Mesenchymal stem cell (in vitro differentiated cells and primary cell): ENCODE measurements at regions not wholly inside any gene's neighbourhood (a gene's known extent, or its start where the extent isn't known, plus 50 kb on each side); places are given as distances from the start of the nearest gene placed in this dataset.

Experiments used
- DNase-seq: peaks from one replicate; pipeline ENCODE4 v3.0.0-alpha.2; 2013
- H2AFZ ChIP-seq: one replicate; pipeline ENCODE4 v1.6.1; 2013; ENCODE audit warnings: low read depth, mild to moderate bottlenecking, control low read depth, inconsistent platforms, low read length, moderate library complexity
- H2AK5ac ChIP-seq: 2 replicates; pipeline ENCODE4 v1.6.1; 2013; ENCODE audit warnings: low read length, moderate library complexity, mild to moderate bottlenecking, inconsistent platforms; ENCODE audit not compliant: severe bottlenecking
- H2BK120ac ChIP-seq: one replicate; pipeline ENCODE4 v1.6.1; 2013; ENCODE audit warnings: low read depth, mild to moderate bottlenecking, inconsistent platforms, low read length, moderate library complexity
- H2BK12ac ChIP-seq, 2 experiments: one replicate each; pipeline ENCODE4 v1.6.1; 2013; ENCODE audit warnings: inconsistent platforms in 2 of 2, low read length in 2 of 2, mild to moderate bottlenecking in 2 of 2, moderate library complexity in 2 of 2, control low read depth in 1 of 2
- H2BK15ac ChIP-seq: one replicate; pipeline ENCODE4 v1.6.1; 2013; ENCODE audit warnings: mild to moderate bottlenecking, low read depth, inconsistent platforms; ENCODE audit not compliant: poor library complexity, severe bottlenecking
- H2BK5ac ChIP-seq: 2 replicates; pipeline ENCODE4 v1.6.1; 2013; ENCODE audit warnings: low read depth, mild to moderate bottlenecking, low read length, control low read depth, inconsistent platforms; ENCODE audit not compliant: poor library complexity, severe bottlenecking
- H3K14ac ChIP-seq, 2 experiments: one replicate each; pipeline ENCODE4 v1.6.1; 2013; ENCODE audit warnings: inconsistent platforms in 2 of 2, low read length in 2 of 2, control low read depth in 1 of 2, mild to moderate bottlenecking in 1 of 2, moderate library complexity in 1 of 2
- H3K18ac ChIP-seq, 2 experiments: one replicate each; pipeline ENCODE4 v1.6.1; 2013; ENCODE audit warnings: inconsistent platforms in 2 of 2, low read length in 2 of 2, control low read depth in 1 of 2, low read depth in 1 of 2, mild to moderate bottlenecking in 1 of 2
- H3K23ac ChIP-seq, 2 experiments: one replicate each; pipeline ENCODE4 v1.6.1; 2013; ENCODE audit warnings: inconsistent platforms in 2 of 2, low read length in 2 of 2, mild to moderate bottlenecking in 2 of 2, moderate library complexity in 2 of 2, control low read depth in 1 of 2
- H3K27ac ChIP-seq: 2 replicates; pipeline ENCODE4 v1.5.1; 2013; ENCODE audit warnings: mild to moderate bottlenecking, moderate library complexity, low read length, control low read depth, inconsistent platforms; ENCODE audit not compliant: poor library complexity, severe bottlenecking
- H3K27me3 ChIP-seq, 2 experiments: 2 replicates each; pipeline versions ENCODE4 v1.6.1 to v1.7.0; 2013; ENCODE audit warnings: low read length in 2 of 2, mild to moderate bottlenecking in 2 of 2, moderate library complexity in 2 of 2, control low read depth in 1 of 2, inconsistent platforms in 1 of 2; ENCODE audit not compliant: control insufficient read depth in 1 of 2, insufficient read depth in 1 of 2
- H3K36me3 ChIP-seq, 2 experiments: 2 replicates each; pipeline versions ENCODE4 v1.6.1 to v1.7.0; 2013; ENCODE audit warnings: low read length in 2 of 2, control low read depth in 1 of 2, inconsistent platforms in 1 of 2, low read depth in 1 of 2, mild to moderate bottlenecking in 1 of 2; ENCODE audit not compliant: insufficient read depth in 2 of 2, control insufficient read depth in 1 of 2
- H3K4ac ChIP-seq, 2 experiments: one replicate each; pipeline ENCODE4 v1.6.1; 2013; ENCODE audit warnings: inconsistent platforms in 2 of 2, low read length in 2 of 2, mild to moderate bottlenecking in 2 of 2, moderate library complexity in 2 of 2, control low read depth in 1 of 2, low read depth in 1 of 2
- H3K4me1 ChIP-seq: 2 replicates; pipeline ENCODE4 v1.6.1; 2013; ENCODE audit warnings: low read depth, low read length, control low read depth; ENCODE audit not compliant: control insufficient read depth, insufficient read depth
- H3K4me2 ChIP-seq: 2 replicates; pipeline ENCODE4 v1.6.1; 2013; ENCODE audit warnings: low read length, mild to moderate bottlenecking, inconsistent platforms; ENCODE audit not compliant: poor library complexity, severe bottlenecking
- H3K4me3 ChIP-seq, 2 experiments: 2 replicates each; pipeline versions ENCODE4 v1.5.1 to v1.7.0; 2013; ENCODE audit warnings: low read length in 2 of 2, mild to moderate bottlenecking in 2 of 2, control low read depth in 1 of 2, low read depth in 1 of 2; ENCODE audit not compliant: insufficient read depth in 1 of 2
- H3K79me1 ChIP-seq: replicated peaks from 2 replicates; pipeline ENCODE4 v1.6.1; 2013; ENCODE audit warnings: mild to moderate bottlenecking, control low read depth, low read length, inconsistent platforms; ENCODE audit not compliant: poor library complexity, severe bottlenecking
- H3K9ac ChIP-seq: 2 replicates; pipeline ENCODE4 v1.7.0; 2013; ENCODE audit warnings: mild to moderate bottlenecking, low read length, moderate library complexity
- H3K9me3 ChIP-seq: 2 replicates; pipeline ENCODE4 v1.7.0; 2013; ENCODE audit warnings: mild to moderate bottlenecking, low read length; ENCODE audit not compliant: control insufficient read depth
- H4K8ac ChIP-seq: one replicate; pipeline ENCODE4 v1.6.1; 2013; ENCODE audit warnings: inconsistent platforms, mild to moderate bottlenecking, low read length, moderate library complexity
- H4K91ac ChIP-seq: one replicate; pipeline ENCODE4 v1.6.1; 2013; ENCODE audit warnings: mild to moderate bottlenecking, low read length, inconsistent platforms
- WGBS: methylation state at CpG from one replicate; pipeline ENCODE4 v1.1.7; 2013; ENCODE audit warnings: mixed read lengths; 5-methylcytosine and 5-hydroxymethylcytosine counted together

DNA sequence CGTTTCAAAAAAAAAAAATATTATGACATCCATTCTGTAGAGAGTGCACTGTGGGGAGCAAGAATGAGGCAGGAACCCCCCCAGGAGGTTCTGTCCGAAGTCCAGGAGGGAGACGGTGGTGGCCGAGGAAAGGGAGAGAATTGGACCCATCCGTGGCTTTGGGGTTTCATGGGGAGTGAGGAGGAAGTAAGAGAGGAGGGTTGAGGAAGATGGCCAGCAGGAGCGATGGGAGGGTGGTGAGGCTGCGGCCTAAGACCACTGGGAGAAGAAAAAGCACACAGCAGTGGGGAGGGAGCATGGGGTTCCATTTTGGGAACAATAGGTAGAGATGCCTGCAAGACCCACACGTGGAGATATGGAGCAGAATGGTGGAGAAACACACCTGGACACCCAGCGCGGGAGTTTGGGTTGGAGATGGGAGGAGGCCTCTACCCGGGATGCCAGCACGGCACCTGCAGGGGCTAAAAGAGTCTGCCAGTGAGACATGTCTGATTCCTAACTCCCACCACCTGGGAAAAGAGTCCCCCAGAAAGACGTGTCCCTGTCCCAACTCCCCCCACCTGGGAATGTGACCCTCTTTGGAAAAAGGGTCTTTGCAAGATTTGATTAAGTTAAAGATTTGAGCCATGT, 72.5 kb upstream of the SHANK2 start:
- Histone ChIP-seq H2BK15ac (no peak overlapping the region), H4K91ac (no peak overlapping the region), H2BK120ac (no peak overlapping the region), H3K4me3 (no peak overlapping the region), H3K9ac (no peak overlapping the region), H3K79me1 (no peaks in the 10 kb centered on the region), H3K4ac (no peak overlapping the region), H3K14ac (no peak overlapping the region), H2AFZ (no peak overlapping the region), H3K27me3 (peaks cover 7 to 75% of the 10 kb centered on the region in 2 experiments), H4K8ac (no peak overlapping the region), H3K36me3 (no peaks in the 10 kb centered on the region), H2BK12ac (no peak overlapping the region), H3K4me2 (no peak overlapping the region), H3K4me1 (no peaks in the 10 kb centered on the region), H3K23ac (no peak overlapping the region), H3K9me3 (peaks cover 6% of the 10 kb centered on the region), H2AK5ac (no peak overlapping the region), H2BK5ac (no peak overlapping the region), H3K18ac (no peak overlapping the region), H3K27ac (no peak overlapping the region)
- 91% methylated on average over 12 of the region's 13 CpGs for WGBS
- DNase-seq, result no peak

DNA sequence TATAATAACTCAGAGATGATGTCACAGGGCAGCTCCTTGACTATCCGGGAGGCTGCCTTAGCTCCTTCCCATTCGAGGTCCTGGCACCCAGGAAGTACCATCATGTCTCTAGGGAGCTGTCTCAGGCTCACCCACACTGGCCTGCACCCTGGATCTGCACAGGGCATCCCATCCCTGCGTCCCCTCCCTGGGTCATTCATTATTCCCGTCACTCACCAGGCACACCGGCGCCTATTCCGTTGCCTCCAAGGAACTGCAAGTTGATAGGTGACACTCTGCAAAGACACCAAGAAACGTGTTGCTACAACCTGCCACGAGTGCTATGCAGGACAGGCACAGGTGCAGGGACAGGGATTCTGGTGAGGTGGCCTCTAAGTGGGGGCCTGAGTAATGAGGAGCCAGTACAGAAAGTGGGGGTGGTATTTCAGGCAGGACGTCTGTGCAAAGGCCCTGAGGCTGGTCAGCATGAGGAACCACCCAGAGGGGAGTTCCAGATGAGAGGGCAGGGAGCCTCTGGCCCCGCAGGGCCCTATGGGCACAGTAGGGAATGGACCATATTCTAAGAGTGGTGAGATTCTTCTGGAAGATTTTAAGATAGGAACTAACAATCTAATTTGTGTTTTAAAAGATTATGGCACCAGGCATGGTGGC, 71.6 kb upstream of the SHANK2 start:
- H2BK15ac ChIP-seq, result no peak overlapping the region
- no peak overlapping the region for H3K4me3 ChIP-seq
- no peak overlapping the region for H3K27ac ChIP-seq
- H3K79me1 ChIP-seq, result no peaks in the 10 kb centered on the region
- no peak overlapping the region for H3K23ac ChIP-seq
- H3K4ac ChIP-seq, result no peak overlapping the region
- peaks cover 14% of the 10 kb centered on the region for H3K9me3 ChIP-seq
- H2BK12ac ChIP-seq, result no peak overlapping the region
- no peak overlapping the region for H4K91ac ChIP-seq
- no peak for DNase-seq
- no peaks in the 10 kb centered on the region for H3K4me1 ChIP-seq
- H2AFZ ChIP-seq, result no peak overlapping the region
- WGBS, result 73% methylated on average over 11 of the region's 11 CpGs
- no peak overlapping the region for H2BK5ac ChIP-seq
- no peak overlapping the region for H3K18ac ChIP-seq
- no peak overlapping the region for H3K14ac ChIP-seq
- H2BK120ac ChIP-seq, result no peak overlapping the region
- no peak overlapping the region for H2AK5ac ChIP-seq
- no peak overlapping the region for H3K4me2 ChIP-seq
- no peak overlapping the region for H4K8ac ChIP-seq
- H3K36me3 ChIP-seq, result no peaks in the 10 kb centered on the region
- H3K9ac ChIP-seq, result no peak overlapping the region
- peaks cover 10 to 78% of the 10 kb centered on the region in 2 experiments for H3K27me3 ChIP-seq

DNA sequence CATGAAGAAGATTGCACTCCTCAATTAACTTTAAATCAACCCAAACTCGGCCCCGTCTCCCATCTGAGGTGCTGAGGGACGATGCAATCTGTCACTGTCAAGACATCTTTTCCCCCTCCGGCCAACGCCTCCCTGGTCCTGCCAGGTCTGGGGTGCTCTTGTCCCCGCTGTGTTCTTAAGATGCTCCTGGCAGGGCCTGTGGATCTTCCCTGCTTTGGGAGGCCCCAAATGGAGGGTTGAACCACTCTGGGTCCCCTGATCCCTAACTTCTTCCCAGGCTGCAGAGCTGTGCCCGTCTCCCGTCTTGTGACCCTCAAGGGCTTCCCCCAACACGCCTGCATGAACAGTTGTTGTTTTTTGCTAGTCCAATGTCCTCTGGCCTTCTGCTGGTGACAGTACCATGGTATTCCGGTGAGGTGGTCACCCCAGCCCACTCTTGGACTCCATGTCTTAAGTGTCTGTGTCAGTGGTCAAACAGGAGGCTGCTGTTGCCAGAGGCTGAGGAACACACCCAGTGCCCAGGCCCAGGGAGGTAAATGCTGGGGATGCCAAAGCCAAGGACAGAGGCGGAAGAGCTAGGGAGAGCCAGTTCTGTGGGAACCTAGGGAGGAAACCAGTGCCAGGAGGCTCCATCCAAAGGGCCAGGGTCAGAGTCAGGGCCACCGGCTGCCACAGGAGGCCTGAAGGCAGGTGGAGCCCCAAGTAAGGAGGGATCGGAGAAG, 70.6 kb upstream of the SHANK2 start:
- no peak overlapping the region for H2BK12ac ChIP-seq
- H3K18ac ChIP-seq, result no peak overlapping the region
- no peak overlapping the region for H3K4me3 ChIP-seq
- H2AFZ ChIP-seq, result no peak overlapping the region
- no peak overlapping the region for H3K27ac ChIP-seq
- H3K9ac ChIP-seq, result no peak overlapping the region
- H3K4me2 ChIP-seq, result no peak overlapping the region
- WGBS, result 88% methylated on average over 13 of the region's 13 CpGs
- no peak overlapping the region for H2BK15ac ChIP-seq
- peaks cover 16% of the 10 kb centered on the region for H3K9me3 ChIP-seq
- no peaks in the 10 kb centered on the region for H3K79me1 ChIP-seq
- no peak overlapping the region for H3K4ac ChIP-seq
- no peaks in the 10 kb centered on the region for H3K4me1 ChIP-seq
- no peak overlapping the region for H4K8ac ChIP-seq
- no peak overlapping the region for H4K91ac ChIP-seq
- no peaks in the 10 kb centered on the region for H3K36me3 ChIP-seq
- H3K27me3 ChIP-seq, result peaks cover 10 to 78% of the 10 kb centered on the region in 2 experiments
- no peak for DNase-seq
- H2AK5ac ChIP-seq, result no peak overlapping the region
- no peak overlapping the region for H2BK120ac ChIP-seq
- no peak overlapping the region for H2BK5ac ChIP-seq
- no peak overlapping the region for H3K23ac ChIP-seq
- no peak overlapping the region for H3K14ac ChIP-seq

DNA sequence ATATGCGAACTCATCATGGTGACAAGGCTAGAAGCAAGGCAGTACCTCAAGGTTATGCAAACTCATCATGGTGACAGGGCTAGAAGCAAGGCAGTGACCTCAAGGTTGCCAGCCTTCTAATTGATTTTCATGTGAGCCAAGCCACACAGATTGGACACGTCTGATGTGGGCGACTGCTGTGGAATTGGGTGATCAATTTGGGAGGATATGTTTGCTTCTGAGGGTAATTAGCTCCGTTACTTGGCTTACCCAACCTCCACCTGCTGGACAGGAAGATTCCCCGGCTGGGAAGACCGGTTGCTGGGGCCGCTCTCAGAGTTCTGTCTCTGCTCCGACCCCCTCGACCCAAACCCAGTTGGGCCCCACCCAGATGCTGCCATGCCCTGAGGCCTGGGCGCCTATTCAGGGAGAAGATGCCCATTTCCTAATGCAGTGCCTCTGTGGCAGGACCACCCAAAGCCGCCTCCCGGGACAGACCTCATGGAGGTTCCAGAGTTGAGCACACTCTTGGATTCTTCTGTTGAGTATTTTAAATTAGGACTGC, 69.9 kb upstream of the SHANK2 start:
- no peak overlapping the region for H2BK12ac ChIP-seq
- no peak overlapping the region for H4K8ac ChIP-seq
- no peak overlapping the region for H2BK120ac ChIP-seq
- peaks cover 10 to 71% of the 10 kb centered on the region in 2 experiments for H3K27me3 ChIP-seq
- no peak overlapping the region for H3K9ac ChIP-seq
- no peak overlapping the region for H2AK5ac ChIP-seq
- H3K79me1 ChIP-seq, result no peaks in the 10 kb centered on the region
- H4K91ac ChIP-seq, result no peak overlapping the region
- H3K36me3 ChIP-seq, result no peaks in the 10 kb centered on the region
- H3K23ac ChIP-seq, result no peak overlapping the region
- no peak for DNase-seq
- no peak overlapping the region for H3K4ac ChIP-seq
- H3K4me3 ChIP-seq, result no peak overlapping the region
- H2BK5ac ChIP-seq, result no peak overlapping the region
- H3K14ac ChIP-seq, result no peak overlapping the region
- no peak overlapping the region for H2BK15ac ChIP-seq
- no peak overlapping the region for H3K27ac ChIP-seq
- no peaks in the 10 kb centered on the region for H3K4me1 ChIP-seq
- H3K9me3 ChIP-seq, result peaks cover 18% of the 10 kb centered on the region
- no peak overlapping the region for H3K4me2 ChIP-seq
- H3K18ac ChIP-seq, result no peak overlapping the region
- WGBS, result 89% methylated on average over 12 of the region's 12 CpGs
- H2AFZ ChIP-seq, result no peak overlapping the region
